ENCODE measurements at regions not wholly inside any gene's neighbourhood (a gene's known extent, or its start where the extent isn't known, plus 50 kb on each side); places are given as distances from the start of the nearest gene placed in this dataset.

DNA sequence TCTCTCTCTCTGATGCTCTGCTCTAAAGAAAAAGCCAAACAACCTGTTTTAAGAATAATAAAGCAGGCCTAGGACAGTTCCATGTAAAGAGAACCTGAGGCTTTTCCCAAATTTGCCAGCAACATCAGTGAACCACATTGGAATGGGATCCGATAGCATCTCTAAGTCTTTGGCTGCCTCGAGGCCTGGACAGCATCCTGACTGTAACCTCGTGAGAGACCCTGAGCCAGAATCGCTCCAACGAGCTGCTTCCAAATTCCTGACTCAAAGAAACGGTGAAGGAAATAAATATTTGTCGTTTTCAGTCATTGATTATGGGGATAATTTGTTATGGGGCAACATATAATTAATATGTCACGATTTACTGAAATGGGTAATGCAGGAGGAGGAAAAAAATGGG is 1012.8 kb downstream of the ROBO2 start:
- H3K9me3 ChIP-seq: no peaks in the 10 kb centered on the region
- TF ChIP-seq, protein P1, sequence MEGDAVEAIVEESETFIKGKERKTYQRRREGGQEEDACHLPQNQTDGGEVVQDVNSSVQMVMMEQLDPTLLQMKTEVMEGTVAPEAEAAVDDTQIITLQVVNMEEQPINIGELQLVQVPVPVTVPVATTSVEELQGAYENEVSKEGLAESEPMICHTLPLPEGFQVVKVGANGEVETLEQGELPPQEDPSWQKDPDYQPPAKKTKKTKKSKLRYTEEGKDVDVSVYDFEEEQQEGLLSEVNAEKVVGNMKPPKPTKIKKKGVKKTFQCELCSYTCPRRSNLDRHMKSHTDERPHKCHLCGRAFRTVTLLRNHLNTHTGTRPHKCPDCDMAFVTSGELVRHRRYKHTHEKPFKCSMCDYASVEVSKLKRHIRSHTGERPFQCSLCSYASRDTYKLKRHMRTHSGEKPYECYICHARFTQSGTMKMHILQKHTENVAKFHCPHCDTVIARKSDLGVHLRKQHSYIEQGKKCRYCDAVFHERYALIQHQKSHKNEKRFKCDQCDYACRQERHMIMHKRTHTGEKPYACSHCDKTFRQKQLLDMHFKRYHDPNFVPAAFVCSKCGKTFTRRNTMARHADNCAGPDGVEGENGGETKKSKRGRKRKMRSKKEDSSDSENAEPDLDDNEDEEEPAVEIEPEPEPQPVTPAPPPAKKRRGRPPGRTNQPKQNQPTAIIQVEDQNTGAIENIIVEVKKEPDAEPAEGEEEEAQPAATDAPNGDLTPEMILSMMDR (IDR thresholded peaks at IDR 0.05): no peak
- H3K27ac ChIP-seq: no peak overlapping the region
- intact Hi-C loops (cut with DNase I): no loop called here
- no peak for DNase-seq (ENCODE audit: low spot score in 2 of 2)
- no peaks in the 10 kb centered on the region for H3K36me3 ChIP-seq
- H3K27me3 ChIP-seq: no peaks in the 10 kb centered on the region
- no peak overlapping the region for H3K4me3 ChIP-seq
- H3K4me1 ChIP-seq: no peaks in the 10 kb centered on the region

DNA sequence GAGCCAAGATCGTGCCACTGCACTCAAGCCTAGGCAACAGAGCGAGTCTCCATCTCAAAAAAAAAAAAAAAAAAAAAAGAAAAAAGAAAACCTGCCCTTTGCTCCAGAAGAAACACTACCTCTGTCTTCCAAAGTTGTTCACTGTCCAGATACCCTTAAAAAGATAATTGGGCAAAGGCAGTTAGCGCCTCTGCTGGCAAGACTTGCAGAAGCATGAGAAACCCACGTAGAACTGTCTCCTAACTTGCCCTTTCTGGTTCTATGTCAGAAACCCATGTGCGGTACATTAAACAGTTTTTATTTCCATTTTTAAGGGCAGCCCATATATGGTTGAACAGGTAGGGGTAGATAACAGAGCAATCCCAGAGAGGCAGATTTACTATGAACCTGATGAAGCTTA is 1026.4 kb downstream of the ROBO2 start:
- Histone ChIP-seq H3K9me3 (no peaks in the 10 kb centered on the region), H3K36me3 (no peaks in the 10 kb centered on the region), H3K27me3 (no peaks in the 10 kb centered on the region), H3K27ac (no peak overlapping the region), H3K4me1 (no peaks in the 10 kb centered on the region), H3K4me3 (no peak overlapping the region)
- no peak for DNase-seq (ENCODE audit: low spot score in 2 of 2)
- TF ChIP-seq, protein P1 (IDR thresholded peaks at IDR 0.05): no peak
- intact Hi-C loops (cut with DNase I): no loop called here

DNA sequence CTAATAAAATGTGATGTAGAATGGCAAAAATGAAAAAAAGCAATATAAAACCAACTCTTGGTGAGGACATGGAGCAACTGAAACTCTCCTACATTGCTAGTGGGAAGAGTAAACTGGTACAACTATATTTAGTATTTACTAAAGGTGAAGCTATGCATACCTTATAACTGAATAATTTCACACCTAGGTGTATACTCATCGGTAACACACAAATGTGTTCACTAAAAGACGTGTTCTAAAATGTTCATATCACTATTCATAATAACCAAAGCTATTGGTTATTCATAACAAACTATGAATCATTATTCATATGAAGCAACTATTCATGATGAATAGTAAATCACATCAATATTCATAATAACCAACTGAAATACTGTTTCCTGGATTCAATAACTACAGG is 1030.3 kb downstream of the ROBO2 start:
- H3K36me3 ChIP-seq: no peaks in the 10 kb centered on the region
- H3K27ac ChIP-seq: no peak overlapping the region
- H3K9me3 ChIP-seq: no peaks in the 10 kb centered on the region
- no peak overlapping the region for H3K4me3 ChIP-seq
- H3K4me1 ChIP-seq: no peaks in the 10 kb centered on the region
- H3K27me3 ChIP-seq: no peaks in the 10 kb centered on the region
- intact Hi-C loops (cut with DNase I): no loop called here
- no peak for DNase-seq (ENCODE audit: low spot score in 2 of 2)
- TF ChIP-seq, protein P1 (IDR thresholded peaks at IDR 0.05): no peak

DNA sequence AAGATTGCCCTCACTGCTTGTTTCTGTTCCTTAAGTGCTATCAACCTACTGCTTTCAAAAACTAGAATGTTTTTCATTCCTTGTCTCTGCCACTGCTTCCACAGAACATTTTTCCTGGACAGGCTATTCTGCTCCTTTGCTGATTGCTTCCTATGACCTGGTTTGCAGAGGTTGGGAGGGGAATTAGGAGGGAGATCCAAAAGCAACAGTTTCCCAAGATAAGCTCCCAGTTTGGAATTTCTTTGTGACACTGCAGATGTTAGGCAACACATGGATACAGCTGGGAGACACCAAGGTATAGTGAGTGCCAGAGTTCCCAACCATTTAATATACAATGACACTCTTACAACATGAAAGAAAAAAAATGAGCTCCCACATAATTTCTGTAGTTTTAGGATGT is 1036.5 kb downstream of the ROBO2 start:
- intact Hi-C loops (cut with DNase I): no loop called here
- Histone ChIP-seq H3K9me3 (no peaks in the 10 kb centered on the region), H3K4me3 (no peak overlapping the region), H3K27ac (no peak overlapping the region), H3K27me3 (no peaks in the 10 kb centered on the region), H3K4me1 (peaks cover 0 to 2% of the 10 kb centered on the region in 2 donors), H3K36me3 (no peaks in the 10 kb centered on the region)
- DNase-seq (ENCODE audit: low spot score in 2 of 2): no peak
- TF ChIP-seq, protein P1 (IDR thresholded peaks at IDR 0.05): no peak

DNA sequence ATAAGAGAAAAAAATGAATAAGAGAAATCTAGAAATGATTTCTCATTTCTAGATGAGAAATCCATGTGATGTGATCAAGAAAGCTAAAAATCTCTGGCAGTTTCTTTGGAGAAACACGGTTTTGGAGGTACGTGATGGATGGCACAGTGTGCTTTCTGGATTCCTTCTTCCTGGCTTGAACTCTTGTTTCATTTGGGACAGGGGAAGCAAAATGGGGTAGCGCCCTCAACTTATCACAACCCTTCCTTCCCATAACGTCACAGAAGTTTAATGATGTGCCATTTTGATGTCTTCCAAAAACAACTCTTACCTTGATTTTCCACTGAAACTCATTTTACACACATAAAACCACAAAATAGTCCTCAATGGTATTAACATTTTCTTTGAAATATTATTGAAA is 1037.3 kb downstream of the ROBO2 start:
- H3K27ac ChIP-seq: no peak overlapping the region
- H3K9me3 ChIP-seq: no peaks in the 10 kb centered on the region
- no peak overlapping the region for H3K4me3 ChIP-seq
- H3K27me3 ChIP-seq: no peaks in the 10 kb centered on the region
- DNase-seq (ENCODE audit: low spot score in 2 of 2): no peak
- intact Hi-C loops (cut with DNase I): no loop called here
- H3K36me3 ChIP-seq: no peaks in the 10 kb centered on the region
- TF ChIP-seq, protein P1 (IDR thresholded peaks at IDR 0.05): no peak
- H3K4me1 ChIP-seq: peaks cover 0 to 2% of the 10 kb centered on the region in 2 donors

DNA sequence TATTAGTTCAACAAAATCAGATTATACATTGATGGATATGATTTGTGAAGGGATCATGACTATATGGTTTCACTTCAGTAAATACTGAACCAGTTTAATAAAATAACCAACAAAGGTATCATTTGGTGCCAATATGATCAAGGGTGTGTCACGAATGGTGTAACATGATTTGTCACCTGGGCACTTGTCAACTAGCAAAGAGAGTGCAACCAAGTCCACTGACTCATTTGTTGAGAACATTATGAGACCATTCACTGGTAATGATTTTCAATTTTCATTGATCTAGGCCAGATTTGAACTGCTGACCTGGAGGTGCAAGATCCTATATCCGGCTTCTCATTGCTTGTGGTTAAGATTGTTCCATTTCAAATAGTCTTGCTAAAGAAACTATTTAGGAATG is 1037.9 kb downstream of the ROBO2 start:
- no peak overlapping the region for H3K27ac ChIP-seq
- H3K9me3 ChIP-seq: no peaks in the 10 kb centered on the region
- intact Hi-C loops (cut with DNase I): no loop called here
- H3K4me1 ChIP-seq: peaks cover 0 to 2% of the 10 kb centered on the region in 2 donors
- H3K4me3 ChIP-seq: no peak overlapping the region
- H3K27me3 ChIP-seq: no peaks in the 10 kb centered on the region
- H3K36me3 ChIP-seq: no peaks in the 10 kb centered on the region
- TF ChIP-seq, protein P1 (IDR thresholded peaks at IDR 0.05): no peak
- no peak for DNase-seq (ENCODE audit: low spot score in 2 of 2)
